Globus pallidus (tissue), 1 donor: ENCODE measurements at regions not wholly inside any gene's neighbourhood (a gene's known extent, or its start where the extent isn't known, plus 50 kb on each side); places are given as distances from the start of the nearest gene placed in this dataset.

Experiments
- DNase-seq: peaks from one replicate; pipeline ENCODE4 v3.0.0-alpha.2; 2015; ENCODE audit warnings: low spot score

- DNase-seq: no peak
Observed at GRCh38 chr2:228860601-228861285, 410.3 kb downstream of the PID1 start.

GRCh38 chr2:228853151-228853550, 417.9 kb downstream of the PID1 start:
- no peak for DNase-seq

DNA sequence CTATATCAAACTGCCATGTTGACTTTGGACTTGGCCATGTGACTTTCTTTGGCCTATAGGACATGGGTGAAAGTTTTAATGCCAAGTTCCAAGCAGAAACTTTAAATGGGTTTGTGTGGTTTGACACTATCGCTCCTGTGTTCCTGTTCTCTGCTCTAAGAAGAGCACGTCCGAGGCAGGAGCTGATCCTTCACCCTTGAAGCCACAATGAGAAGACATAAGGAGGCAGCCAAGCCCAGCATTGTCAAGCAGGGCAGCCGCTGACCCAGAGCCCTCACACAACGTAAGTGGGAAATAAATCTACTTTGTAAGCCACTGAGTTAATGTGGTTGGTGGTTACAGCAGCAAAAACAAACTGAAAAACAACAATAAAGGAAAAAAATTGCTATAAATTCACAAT, 422.4 kb downstream of the PID1 start:
- DNase-seq: no peak

DNA sequence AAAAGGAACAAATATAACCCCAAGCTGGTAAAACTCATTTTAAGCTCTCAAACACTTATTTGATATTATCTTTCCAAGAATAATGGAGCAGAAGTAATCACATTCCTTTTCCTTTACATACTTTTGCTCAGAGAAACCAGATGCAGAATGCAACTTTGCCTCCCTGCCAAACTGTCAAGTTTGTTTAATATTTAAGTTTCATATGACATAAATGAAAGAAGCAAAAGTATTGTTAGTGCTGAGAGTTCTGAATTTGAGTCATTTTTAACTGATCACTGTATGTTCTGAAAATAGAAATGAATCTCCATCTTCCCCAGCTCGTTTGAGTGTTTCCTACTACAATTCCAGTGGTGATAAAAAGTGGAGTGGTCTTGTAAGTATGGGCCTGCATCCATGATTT, 423.4 kb downstream of the PID1 start:
- DNase-seq: no peak

- DNase-seq: no peak
Observed at GRCh38 chr2:228846161-228846560, 424.9 kb downstream of the PID1 start.

GRCh38 chr2:228845162-228845925, 425.7 kb downstream of the PID1 start:
- no peak for DNase-seq

GRCh38 chr2:228841877-228842276, 429.2 kb downstream of the PID1 start:
- DNase-seq: no peak

DNA sequence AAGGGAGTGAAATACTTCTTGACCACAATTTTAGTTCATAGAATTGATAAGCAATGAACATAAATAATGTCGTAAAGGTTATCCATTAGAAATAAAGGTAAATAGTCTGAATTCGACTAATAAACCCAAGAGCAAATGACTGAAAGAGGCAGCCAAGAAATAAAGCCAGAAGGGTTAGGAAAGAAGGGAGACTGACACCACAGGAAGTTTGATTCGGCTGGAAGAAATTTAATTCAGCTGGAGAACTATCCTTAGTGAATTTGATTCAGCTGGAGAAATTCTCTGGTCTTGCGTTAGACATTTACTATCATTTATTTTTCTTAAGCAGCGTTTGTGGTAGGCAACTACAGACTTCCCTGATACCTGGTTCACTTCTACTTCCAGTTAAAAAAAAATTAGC, 429.6 kb downstream of the PID1 start:
- DNase-seq: no peak

- DNase-seq: no peak
Observed at GRCh38 chr2:228840743-228841114, 430.4 kb downstream of the PID1 start.

DNA sequence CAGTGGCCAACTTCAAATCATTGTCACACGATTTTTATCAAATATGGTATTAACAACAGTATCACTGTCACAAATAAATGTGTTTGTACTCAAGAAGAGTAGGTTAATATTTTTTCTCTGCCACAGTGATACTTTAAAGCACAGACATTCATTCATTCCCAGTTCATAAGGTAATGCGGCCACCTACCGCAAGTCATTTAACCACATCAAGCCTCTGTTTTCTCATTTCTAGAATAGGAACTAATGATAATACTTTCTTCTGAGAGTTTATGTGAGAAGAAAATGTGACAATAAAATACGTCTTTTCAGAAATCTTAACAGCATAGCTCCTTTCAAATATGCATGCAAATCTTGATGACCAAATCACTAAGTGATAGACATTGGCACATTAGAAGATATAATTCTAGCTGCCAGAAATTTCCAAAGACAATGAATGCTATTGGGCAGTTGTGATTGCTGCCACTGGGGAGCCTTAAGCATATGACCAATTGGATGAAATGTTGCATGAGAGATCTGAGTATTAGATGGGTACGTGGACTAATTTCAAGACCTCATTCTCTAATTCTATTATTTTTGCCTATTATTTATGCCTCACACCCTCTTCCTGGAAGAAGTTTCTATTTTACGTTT, 430.9 kb downstream of the PID1 start:
- no peak for DNase-seq

DNA sequence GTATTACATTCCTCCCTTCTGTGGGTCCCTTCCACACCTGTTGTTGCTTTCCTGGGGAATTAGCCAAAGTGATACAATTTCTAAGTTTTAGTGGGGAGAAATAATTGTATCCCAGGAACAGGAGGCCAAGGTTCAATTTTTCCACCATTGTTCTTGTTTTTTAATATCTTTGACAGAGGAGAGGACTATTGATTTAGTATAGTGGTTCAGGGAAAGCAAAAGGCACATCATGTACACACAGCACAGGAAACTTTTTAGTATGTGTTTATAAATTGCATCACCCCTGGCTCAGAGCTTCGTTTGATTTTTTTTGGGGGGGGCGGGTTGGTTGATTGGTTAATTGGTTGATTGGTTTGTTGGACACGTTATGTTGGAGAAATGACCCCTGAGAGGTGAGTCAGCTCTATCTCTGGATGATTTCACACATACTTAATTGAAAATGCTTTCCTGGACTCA, 431.6 kb downstream of the PID1 start:
- DNase-seq: no peak

- DNase-seq: no peak
Observed at GRCh38 chr2:228838819-228839218, 432.3 kb downstream of the PID1 start.

DNA sequence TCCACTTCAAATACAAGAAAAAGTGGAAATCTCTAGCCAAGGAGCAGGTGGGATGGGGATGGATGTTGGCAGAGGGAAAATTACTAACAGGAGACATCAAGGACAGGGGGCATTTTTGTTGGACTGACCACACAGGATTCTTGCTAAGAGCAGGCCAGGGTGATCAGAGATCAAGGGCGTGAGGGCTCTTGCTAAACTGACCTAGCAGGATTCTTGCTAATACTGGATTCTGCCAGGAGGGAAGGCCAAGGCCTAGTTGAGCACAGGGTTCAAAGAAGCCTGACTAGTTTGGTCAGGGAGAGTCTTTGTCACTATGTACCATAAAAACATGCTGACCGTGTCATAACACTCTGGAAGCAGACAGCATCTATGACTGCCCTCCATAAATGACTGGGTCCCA, 442.7 kb downstream of the PID1 start:
- DNase-seq: no peak

- DNase-seq: no peak
Observed at GRCh38 chr2:228827056-228827700, 443.9 kb downstream of the PID1 start.

DNA sequence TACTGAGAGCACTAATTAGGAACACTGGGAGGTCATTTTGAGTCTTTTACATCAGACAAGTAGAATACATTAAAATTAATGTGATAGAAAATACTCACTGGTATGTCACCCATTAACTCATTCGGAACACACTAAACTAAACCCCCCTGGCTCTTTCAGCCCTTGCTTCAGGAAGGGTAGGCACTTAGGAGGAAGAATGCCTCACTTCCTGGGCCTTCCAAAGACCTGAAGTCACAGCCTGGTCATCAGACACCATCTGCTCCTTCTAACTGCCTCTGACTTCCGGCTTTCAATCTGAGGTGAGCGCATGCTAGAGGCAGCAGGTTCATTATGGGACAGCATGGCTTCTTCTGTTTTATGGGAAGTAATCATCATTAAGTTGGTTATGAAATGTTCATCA, 451.4 kb downstream of the PID1 start:
- DNase-seq: no peak

GRCh38 chr2:228802181-228803071, 468.7 kb downstream of the PID1 start:
- no peak for DNase-seq

DNA sequence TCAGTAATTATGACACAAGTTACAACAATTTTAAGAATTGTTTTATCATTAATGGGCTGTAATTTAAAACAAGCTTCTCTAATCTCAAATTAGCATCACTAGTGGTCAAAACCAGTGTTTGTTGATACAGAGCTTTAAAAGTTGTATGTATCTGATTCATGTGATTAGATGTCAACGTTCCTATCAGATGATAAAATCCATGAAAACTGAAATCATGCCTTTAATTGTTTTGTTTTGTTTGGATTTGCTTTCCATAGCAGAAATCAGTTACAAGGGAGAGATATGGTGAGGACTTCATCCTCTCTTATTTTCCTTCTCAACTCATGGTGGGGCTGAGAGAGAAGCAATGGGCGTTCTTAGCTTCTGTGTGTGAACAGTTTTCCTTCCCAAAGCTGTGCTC, 469.6 kb downstream of the PID1 start:
- no peak for DNase-seq

DNA sequence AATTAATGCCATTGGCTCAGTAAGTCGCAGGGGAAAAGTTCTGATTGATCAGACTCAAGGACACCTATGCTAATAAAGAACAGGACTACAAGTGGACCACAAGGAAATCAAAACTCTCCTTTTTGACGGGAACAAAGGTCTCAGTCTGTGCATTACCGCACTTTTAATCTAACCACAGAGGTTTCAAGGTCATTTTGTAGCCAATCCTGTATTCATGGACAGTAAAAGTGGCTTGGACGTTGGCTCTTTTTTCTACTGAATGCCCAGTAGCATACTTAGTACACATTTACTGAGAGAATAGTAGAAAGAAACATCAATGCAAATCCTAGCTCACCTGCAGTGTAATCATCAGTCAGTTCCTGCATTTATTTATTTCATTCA, 471.9 kb downstream of the PID1 start:
- no peak for DNase-seq

DNA sequence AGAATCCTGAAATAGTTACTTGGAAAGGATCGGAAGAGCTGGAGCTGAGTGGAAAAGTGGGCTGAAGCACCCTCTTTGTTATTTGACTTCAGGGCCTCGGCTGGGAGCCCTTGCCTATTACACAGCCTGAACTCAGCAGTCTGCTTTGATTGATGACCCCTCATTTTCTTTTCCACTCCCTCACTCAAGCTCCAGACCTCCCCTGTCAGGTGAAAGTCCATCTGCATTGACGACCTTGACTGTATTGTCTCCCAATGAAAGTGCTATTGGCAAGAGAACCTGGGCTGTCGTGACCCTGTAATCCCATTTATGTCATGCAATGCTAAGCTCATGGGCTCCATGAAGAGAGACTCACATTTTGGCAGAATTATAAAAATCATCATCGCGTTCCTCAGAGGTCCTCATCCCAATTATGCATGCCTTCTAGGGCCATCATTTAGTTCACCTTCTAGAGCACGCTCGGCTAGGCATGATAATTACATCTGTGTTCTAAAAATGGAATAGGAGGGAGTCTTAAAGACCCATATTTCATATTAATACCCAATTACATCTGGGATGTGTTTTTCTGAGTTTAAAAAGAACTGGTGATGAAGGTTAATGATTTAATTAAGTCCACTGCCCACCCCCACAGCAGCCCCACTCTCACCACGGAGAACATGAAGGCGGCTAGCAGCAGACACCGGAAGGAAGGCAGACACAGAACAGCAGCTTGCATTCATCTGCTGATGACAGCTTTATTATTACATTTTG, 472.5 kb downstream of the PID1 start:
- DNase-seq: no peak

DNA sequence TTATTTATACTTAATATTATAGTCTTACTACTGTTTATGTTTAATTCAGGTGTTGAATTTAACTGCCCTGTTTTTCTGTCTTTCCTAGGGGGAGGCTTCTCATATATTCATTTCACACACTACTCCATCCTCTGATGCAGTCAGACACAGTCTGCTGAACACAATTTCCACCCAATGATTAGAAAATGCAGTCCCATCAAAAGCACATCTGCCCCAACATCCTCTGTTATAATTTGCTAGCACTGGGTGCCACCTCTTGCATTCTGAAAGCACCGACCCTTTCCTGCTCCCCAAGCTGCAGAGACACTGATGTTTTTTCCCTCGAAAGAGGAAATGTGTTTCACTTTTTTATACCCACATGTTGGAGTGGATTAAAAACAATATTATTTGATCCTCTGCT, 474.7 kb downstream of the PID1 start:
- DNase-seq: no peak

GRCh38 chr2:228793116-228793515, 478.0 kb downstream of the PID1 start:
- DNase-seq: no peak
